ENCODE measurements at regions not wholly inside any gene's neighbourhood (a gene's known extent, or its start where the extent isn't known, plus 50 kb on each side); places are given as distances from the start of the nearest gene placed in this dataset.

DNA sequence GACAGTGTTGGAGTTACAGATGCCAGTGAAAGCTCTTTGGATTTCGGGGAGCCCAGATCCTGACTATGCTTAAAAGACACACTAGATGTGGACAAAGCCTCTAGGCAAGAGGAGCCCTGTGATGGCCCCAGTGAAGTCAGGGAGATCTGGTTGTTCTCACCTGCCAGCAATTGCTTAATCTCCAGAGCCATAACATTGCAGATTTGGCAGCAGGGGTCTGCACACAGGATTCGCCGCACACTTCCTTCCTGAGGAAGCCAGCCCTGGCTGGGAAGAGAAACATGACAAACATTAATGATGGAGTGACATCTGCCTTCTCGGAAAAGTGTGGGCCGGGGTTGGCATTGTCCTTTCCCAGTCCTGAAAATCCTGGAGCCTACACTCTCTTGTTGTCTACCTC, 65.2 kb upstream of the PHF24 start:
- H3K4ac ChIP-seq (ENCODE audit: low read depth, low read length), result no peak overlapping the region
- no peak overlapping the region for H3K23ac ChIP-seq (ENCODE audit: insufficient read length, low read depth, low read length)
- H2BK120ac ChIP-seq (ENCODE audit: low read depth, low read length, poor library complexity, severe bottlenecking), result no peak overlapping the region
- H3K9me3 ChIP-seq (ENCODE audit: control insufficient read depth, low read depth, low read length), result no peaks in the 10 kb centered on the region
- no peak overlapping the region for H3T11ph ChIP-seq (ENCODE audit: low read length)
- no peak overlapping the region for H4K5ac ChIP-seq (ENCODE audit: insufficient read length, low read depth, low read length)
- H3K9ac ChIP-seq (ENCODE audit: extremely low read depth, insufficient read length, low read length), result no peak overlapping the region
- H4K20me1 ChIP-seq (ENCODE audit: control insufficient read depth, insufficient read depth, insufficient read length), result no peaks in the 10 kb centered on the region
- no peak overlapping the region for H3K4me3 Mint-ChIP-seq
- no CpG with 5 or more reads among the region's 5 CpGs for WGBS (ENCODE audit: extremely low coverage, insufficient read length, low lambda C conversion rate)
- H3K9me3 Mint-ChIP-seq, result no peaks in the 10 kb centered on the region
- no peaks in the 10 kb centered on the region for H3K23me2 ChIP-seq (ENCODE audit: insufficient read length, low read depth, low read length, poor library complexity, severe bottlenecking)
- no peak overlapping the region for H4K8ac ChIP-seq (replicated peaks; ENCODE audit: insufficient read length, low read depth, low read length)
- no peaks in the 10 kb centered on the region for H3K4me1 Mint-ChIP-seq
- no peak overlapping the region for H2BK20ac ChIP-seq (ENCODE audit: low read depth, low read length, poor library complexity, severe bottlenecking)
- H4K91ac ChIP-seq (ENCODE audit: insufficient read length, low read depth, low read length), result no peak overlapping the region
- no peak overlapping the region for H3K27ac ChIP-seq (ENCODE audit: insufficient read length, low read depth, low read length)
- H3K79me1 ChIP-seq (ENCODE audit: insufficient read depth, low read depth, low read length, poor library complexity, severe bottlenecking), result no peaks in the 10 kb centered on the region
- H3K14ac ChIP-seq (ENCODE audit: insufficient read depth, low read length), result no peak overlapping the region
- no peaks in the 10 kb centered on the region for H3K36me3 Mint-ChIP-seq (ENCODE audit: insufficient read depth in 1 of 3, low read depth in 3 of 3)
- DNase-seq, result no peak
- TF ChIP-seq, protein P1, sequence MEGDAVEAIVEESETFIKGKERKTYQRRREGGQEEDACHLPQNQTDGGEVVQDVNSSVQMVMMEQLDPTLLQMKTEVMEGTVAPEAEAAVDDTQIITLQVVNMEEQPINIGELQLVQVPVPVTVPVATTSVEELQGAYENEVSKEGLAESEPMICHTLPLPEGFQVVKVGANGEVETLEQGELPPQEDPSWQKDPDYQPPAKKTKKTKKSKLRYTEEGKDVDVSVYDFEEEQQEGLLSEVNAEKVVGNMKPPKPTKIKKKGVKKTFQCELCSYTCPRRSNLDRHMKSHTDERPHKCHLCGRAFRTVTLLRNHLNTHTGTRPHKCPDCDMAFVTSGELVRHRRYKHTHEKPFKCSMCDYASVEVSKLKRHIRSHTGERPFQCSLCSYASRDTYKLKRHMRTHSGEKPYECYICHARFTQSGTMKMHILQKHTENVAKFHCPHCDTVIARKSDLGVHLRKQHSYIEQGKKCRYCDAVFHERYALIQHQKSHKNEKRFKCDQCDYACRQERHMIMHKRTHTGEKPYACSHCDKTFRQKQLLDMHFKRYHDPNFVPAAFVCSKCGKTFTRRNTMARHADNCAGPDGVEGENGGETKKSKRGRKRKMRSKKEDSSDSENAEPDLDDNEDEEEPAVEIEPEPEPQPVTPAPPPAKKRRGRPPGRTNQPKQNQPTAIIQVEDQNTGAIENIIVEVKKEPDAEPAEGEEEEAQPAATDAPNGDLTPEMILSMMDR (conservative IDR thresholded peaks at IDR 0.05), result no peak
- no peak overlapping the region for H2BK12ac ChIP-seq (ENCODE audit: insufficient read length, low read depth, low read length)
- no peak overlapping the region for H2BK15ac ChIP-seq (ENCODE audit: low read depth, low read length)
- H2AK5ac ChIP-seq (ENCODE audit: insufficient read length, low read length), result no peak overlapping the region
- H2AFZ ChIP-seq (ENCODE audit: low read length), result no peak overlapping the region
- H2BK5ac ChIP-seq (ENCODE audit: insufficient read length, low read length), result no peak overlapping the region
- H3K4me1 ChIP-seq (ENCODE audit: insufficient read depth, low read length), result no peaks in the 10 kb centered on the region
- H3K18ac ChIP-seq (ENCODE audit: insufficient read length, low read depth, low read length), result no peak overlapping the region
- no peaks in the 10 kb centered on the region for H3K79me2 ChIP-seq (ENCODE audit: insufficient read depth, low read length)
- no peak overlapping the region for H3K27ac Mint-ChIP-seq
- no peak overlapping the region for H3K4me2 ChIP-seq (ENCODE audit: insufficient read depth, insufficient read length, low read length)
- peaks cover 48% of the 10 kb centered on the region for H3K27me3 Mint-ChIP-seq (ENCODE audit: low read depth)
- H3K27me3 ChIP-seq (ENCODE audit: insufficient read depth, low read length), result no peaks in the 10 kb centered on the region
- no peak overlapping the region for H3K56ac ChIP-seq (ENCODE audit: insufficient read length, low read depth, low read length)

All from H9 (cell line).